Vagina (tissue), 2 donors: ENCODE measurements at regions not wholly inside any gene's neighbourhood (a gene's known extent, or its start where the extent isn't known, plus 50 kb on each side); places are given as distances from the start of the nearest gene placed in this dataset.

Experiments used
- DNase-seq, 2 donors: peaks; one replicate each; pipeline ENCODE4 v3.0.0-alpha.2; 2017; ENCODE audit errors: extremely low spot score in 2 of 2
- H3K27ac ChIP-seq: fragments of 200-600 bp; sonication (generic); one replicate; pipeline ENCODE4 v1.5.1; 2019
- H3K27me3 ChIP-seq: fragments of 200-600 bp; sonication (generic); one replicate; pipeline ENCODE4 v1.5.1; 2019
- H3K36me3 ChIP-seq, 2 donors: fragments of 200-600 bp; sonication (generic); one replicate each; pipeline ENCODE4 v1.5.1; 2017 to 2019
- H3K4me1 ChIP-seq: fragments of 200-600 bp; sonication (generic); one replicate; pipeline ENCODE4 v1.5.1; 2019
- H3K4me3 ChIP-seq, 2 donors: fragments of 200-600 bp; sonication (generic); 1 replicate in 1 of 2; 2 replicates in 1 of 2; pipeline ENCODE4 v1.5.1; 2016 to 2019
- H3K9me3 ChIP-seq: fragments of 200-600 bp; sonication (generic); one replicate; pipeline ENCODE4 v1.5.1; 2019
- CTCF ChIP-seq, 3 experiments: fragments of 450-650 bp in 2 of 3; fragments of 200-600 bp in 1 of 3; sonication (generic) in 1 of 3; IDR thresholded peaks; one replicate each; pipeline ENCODE4 v1.5.1; 2017 to 2019; ENCODE audit warnings: antibody characterized with exemption in 3 of 3, mild to moderate bottlenecking in 2 of 3, moderate library complexity in 2 of 3
- POLR2A ChIP-seq, 2 donors: fragments of 450-650 bp; IDR thresholded peaks; one replicate each; pipeline ENCODE4 v1.6.1; 2017; ENCODE audit warnings: antibody characterized with exemption in 2 of 2, mild to moderate bottlenecking in 2 of 2, moderate library complexity in 2 of 2
- POLR2AphosphoS5 ChIP-seq, 2 donors: sonication (generic); formaldehyde crosslinking; IDR thresholded peaks; one replicate each; pipeline ENCODE4 v1.9.0; 2017; ENCODE audit warnings: antibody characterized with exemption in 2 of 2, mild to moderate bottlenecking in 2 of 2, low read depth in 1 of 2; ENCODE audit not compliant: insufficient read depth in 1 of 2
- intact Hi-C: fragments of 100-400 bp; cut with DNase I; formaldehyde crosslinking; loops from one replicate; pipeline ENCODE4 v1.15.1; 2023

GRCh38 chr2:84029903-84030575 is 429.0 kb downstream of the SUCLG1 start:
- Histone ChIP-seq H3K36me3 (no peaks in the 10 kb centered on the region), H3K4me1 (peaks cover 5% of the 10 kb centered on the region), H3K9me3 (no peaks in the 10 kb centered on the region), H3K4me3 (no peak overlapping the region), H3K27ac (no peak overlapping the region), H3K27me3 (no peaks in the 10 kb centered on the region)
- intact Hi-C loops, result no loop called here
- no peak for DNase-seq
- no peak for TF ChIP-seq POLR2AphosphoS5 (IDR thresholded peaks at IDR 0.05; ENCODE audit: insufficient read depth in 1 of 2, low read depth in 1 of 2)
- TF ChIP-seq POLR2A (IDR thresholded peaks at IDR 0.05), result no peak
- no peak for TF ChIP-seq CTCF (IDR thresholded peaks at IDR 0.05)

GRCh38 chr2:84026818-84027217 is 432.3 kb downstream of the SUCLG1 start:
- Histone ChIP-seq H3K27ac (no peak overlapping the region), H3K27me3 (no peaks in the 10 kb centered on the region), H3K9me3 (no peaks in the 10 kb centered on the region), H3K4me1 (no peaks in the 10 kb centered on the region), H3K4me3 (no peak overlapping the region), H3K36me3 (no peaks in the 10 kb centered on the region)
- intact Hi-C loops, result no loop called here
- TF ChIP-seq CTCF (IDR thresholded peaks at IDR 0.05), result no peak
- DNase-seq, result no peak

GRCh38 chr2:84022810-84023431 is 436.2 kb downstream of the SUCLG1 start:
- Histone ChIP-seq H3K4me1 (no peaks in the 10 kb centered on the region), H3K9me3 (no peaks in the 10 kb centered on the region), H3K27ac (no peak overlapping the region), H3K36me3 (no peaks in the 10 kb centered on the region), H3K27me3 (no peaks in the 10 kb centered on the region), H3K4me3 (no peak overlapping the region)
- peak in 1 of 3 experiments; percentile 8 for TF ChIP-seq CTCF (IDR thresholded peaks at IDR 0.05)
- TF ChIP-seq POLR2A (IDR thresholded peaks at IDR 0.05), result no peak
- no peak for DNase-seq
- intact Hi-C loops, result no loop called here

GRCh38 chr2:84017010-84017409 is 442.1 kb downstream of the SUCLG1 start:
- DNase-seq, result no peak
- Histone ChIP-seq H3K36me3 (no peaks in the 10 kb centered on the region), H3K27me3 (no peaks in the 10 kb centered on the region), H3K9me3 (no peaks in the 10 kb centered on the region), H3K27ac (no peak overlapping the region), H3K4me1 (no peaks in the 10 kb centered on the region), H3K4me3 (no peak overlapping the region)
- no peak for TF ChIP-seq POLR2AphosphoS5 (IDR thresholded peaks at IDR 0.05; ENCODE audit: insufficient read depth in 1 of 2, low read depth in 1 of 2)
- TF ChIP-seq CTCF (IDR thresholded peaks at IDR 0.05), result no peak
- TF ChIP-seq POLR2A (IDR thresholded peaks at IDR 0.05), result no peak
- intact Hi-C loops, result no loop called here

- Histone ChIP-seq H3K36me3 (no peaks in the 10 kb centered on the region), H3K27ac (no peak overlapping the region), H3K4me1 (no peaks in the 10 kb centered on the region), H3K27me3 (no peaks in the 10 kb centered on the region), H3K9me3 (no peaks in the 10 kb centered on the region), H3K4me3 (no peak overlapping the region)
- TF ChIP-seq CTCF (IDR thresholded peaks at IDR 0.05) (no peak), POLR2AphosphoS5 (IDR thresholded peaks at IDR 0.05; ENCODE audit: insufficient read depth in 1 of 2, low read depth in 1 of 2) (no peak), POLR2A (IDR thresholded peaks at IDR 0.05) (no peak)
- intact Hi-C loops, result no loop called here
- no peak for DNase-seq
These were observed 442.9 kb downstream of the SUCLG1 start for GRCh38 chr2:84016183-84016582.
